ENCODE measurements at regions not wholly inside any gene's neighbourhood (a gene's known extent, or its start where the extent isn't known, plus 50 kb on each side); places are given as distances from the start of the nearest gene placed in this dataset.
"Not testable (repeated sequence)": the region's sequence is repeated elsewhere in the genome, so short reads cannot be mapped to it uniquely, and the experiment has no call there.

DNA sequence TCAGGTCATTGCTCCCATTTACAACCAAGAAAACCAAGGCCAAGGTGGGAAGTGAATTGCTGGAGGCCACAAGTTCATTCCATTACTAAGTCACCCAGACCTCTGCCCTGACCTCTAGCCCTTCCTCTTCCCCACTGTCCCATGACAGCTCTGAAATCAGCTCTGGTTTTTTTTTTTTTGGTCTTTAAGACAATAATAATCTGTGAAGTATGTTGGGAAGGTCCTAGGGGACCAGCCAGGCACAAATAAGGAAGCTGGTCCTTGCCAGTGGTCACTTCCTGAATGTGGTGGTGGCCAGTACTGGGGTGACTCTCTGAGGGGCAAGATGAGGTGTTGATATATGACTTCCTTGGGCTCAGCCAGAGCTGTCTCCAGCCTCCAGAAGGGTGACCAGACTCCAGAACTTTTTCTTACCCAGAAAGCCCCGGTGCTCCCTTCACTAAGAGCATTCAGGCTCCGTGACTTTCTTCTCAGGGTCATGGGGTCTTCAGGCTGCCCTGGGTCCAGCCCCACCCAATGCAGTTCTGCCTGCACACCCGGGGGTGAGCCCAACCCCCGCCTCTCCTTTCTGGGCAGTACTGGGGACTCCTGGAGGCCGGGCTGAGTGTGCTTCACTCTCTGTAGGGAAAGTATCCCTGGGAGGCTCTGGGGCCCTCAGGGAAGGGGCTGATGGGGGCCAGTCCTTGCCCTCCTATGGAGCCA, 159.6 kb downstream of the PTPRU start:
- no peak for DNase-seq (ENCODE audit: low read depth in 3 of 3, low spot score in 2 of 3)

- no peak for DNase-seq (ENCODE audit: low read depth in 3 of 3, low spot score in 2 of 3)
These were observed 158.4 kb downstream of the PTPRU start for GRCh38 chr1:29394521-29395225.

DNA sequence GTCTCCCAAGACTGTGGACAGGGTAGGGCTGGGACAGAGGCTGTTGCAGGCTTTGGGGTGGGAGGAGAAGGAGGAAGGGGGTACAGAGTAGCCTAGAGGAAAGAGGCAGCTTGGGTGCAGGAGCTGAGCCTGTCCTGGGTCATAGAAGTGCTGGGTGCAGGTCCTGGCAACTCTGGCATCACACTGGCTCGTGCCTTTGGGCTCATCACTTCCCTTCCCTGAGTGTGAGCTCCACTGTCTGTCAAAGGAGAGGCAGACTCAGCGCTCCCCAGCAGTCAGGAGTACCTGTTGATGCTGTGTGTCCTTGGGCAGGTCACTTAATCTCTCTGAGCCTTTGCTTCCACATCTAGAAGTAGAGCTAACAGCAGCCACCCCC, 157.1 kb downstream of the PTPRU start:
- no peak for DNase-seq (ENCODE audit: low read depth in 3 of 3, low spot score in 2 of 3)

DNA sequence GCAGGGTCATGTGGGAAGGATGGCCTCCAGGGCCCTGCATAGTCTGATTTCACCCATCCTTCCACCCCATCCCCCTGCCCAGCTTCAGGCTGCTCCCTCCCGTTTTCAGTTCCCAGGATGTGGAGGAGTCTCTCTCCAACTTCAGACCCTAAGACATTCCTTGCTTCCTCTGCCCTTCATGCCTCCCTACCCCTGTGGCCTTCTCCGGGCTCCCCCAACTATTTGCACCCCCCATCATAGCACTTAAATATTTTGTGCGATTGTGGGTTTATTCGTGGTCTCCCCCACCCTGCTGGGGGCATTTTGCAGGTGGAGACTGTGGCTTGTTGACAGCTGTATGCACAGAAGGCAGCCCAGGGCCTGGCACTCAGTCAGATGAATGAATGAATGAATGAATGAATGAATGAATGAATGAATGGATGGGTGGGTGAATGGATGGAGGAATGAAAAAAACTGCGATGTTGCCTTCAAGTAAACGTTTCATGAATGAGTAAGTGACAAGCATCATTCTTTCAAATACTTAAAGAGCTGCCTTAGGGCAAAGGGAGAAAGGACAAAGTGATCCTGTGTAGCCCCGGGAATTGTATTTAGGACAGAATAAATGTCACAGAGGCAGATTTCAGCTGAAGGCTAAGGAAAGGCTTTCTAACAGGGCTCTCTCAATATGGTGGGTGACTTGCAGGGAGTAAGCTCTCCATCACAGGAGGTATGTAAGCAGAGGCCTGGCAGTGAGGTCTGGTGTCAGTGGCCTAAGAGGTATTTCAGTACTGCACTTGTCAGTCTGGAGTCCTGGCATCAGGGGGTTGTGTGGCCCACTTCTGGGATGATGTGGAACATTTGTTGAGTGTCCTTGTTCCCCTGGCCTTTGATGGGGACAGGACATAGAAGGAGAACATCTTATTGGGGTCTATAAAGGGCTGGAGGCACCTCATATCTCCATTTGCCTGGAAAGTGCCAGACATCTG, 156.4 kb downstream of the PTPRU start:
- no peak for DNase-seq (ENCODE audit: low read depth in 3 of 3, low spot score in 2 of 3)

DNA sequence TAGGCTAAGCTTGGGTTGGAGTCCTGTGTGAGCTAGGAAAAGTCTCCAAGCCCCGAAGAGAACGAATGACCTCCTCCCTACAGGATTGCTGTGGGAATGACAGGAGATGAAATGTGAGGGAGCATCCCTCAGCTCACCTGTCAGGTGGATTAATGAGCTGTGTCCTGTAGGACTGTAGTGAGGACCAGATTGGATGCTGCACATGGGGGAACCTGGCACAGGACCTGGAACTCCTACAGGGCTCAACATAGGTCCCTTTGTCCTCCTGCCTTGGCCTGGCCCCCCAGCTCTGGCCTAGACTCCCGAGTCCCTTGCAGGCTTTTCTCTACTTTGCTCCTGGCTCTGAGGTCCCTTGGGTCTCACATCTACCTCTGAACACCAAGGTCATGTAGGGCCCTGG, 155.7 kb downstream of the PTPRU start:
- DNase-seq (ENCODE audit: low read depth in 3 of 3, low spot score in 2 of 3), result no peak

DNA sequence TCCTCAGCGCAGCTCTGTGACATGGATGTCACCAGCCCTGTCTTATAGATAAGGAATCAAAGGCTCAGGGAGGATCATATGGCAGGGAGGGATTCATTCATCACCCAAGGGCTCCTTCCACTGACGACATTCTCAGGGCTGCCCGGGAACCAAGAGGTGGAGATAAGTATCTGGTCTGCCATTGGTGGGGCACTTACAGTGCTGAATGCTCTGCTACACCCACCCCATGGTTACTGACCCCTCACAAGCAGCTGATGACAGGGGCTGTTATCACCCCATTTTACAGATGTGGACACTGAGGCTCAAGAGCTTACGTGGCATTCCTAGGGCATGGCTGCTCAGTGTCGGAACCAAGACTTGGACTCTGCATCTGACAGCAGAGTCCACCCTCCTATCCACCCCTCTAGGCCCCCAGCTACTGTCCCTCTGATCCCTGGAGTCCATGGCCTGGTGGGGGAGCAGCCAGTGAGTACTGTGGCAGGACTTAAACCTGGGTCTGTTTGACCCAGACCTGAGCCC, 155.1 kb downstream of the PTPRU start:
- no peak for DNase-seq (ENCODE audit: low read depth in 3 of 3, low spot score in 2 of 3)

GRCh38 chr1:29390491-29391361, 154.4 kb downstream of the PTPRU start:
- DNase-seq (ENCODE audit: low read depth in 3 of 3, low spot score in 2 of 3), result no peak

- DNase-seq (ENCODE audit: low read depth in 3 of 3, low spot score in 2 of 3), result no peak
These were observed 153.8 kb downstream of the PTPRU start for GRCh38 chr1:29390075-29390474.

DNA sequence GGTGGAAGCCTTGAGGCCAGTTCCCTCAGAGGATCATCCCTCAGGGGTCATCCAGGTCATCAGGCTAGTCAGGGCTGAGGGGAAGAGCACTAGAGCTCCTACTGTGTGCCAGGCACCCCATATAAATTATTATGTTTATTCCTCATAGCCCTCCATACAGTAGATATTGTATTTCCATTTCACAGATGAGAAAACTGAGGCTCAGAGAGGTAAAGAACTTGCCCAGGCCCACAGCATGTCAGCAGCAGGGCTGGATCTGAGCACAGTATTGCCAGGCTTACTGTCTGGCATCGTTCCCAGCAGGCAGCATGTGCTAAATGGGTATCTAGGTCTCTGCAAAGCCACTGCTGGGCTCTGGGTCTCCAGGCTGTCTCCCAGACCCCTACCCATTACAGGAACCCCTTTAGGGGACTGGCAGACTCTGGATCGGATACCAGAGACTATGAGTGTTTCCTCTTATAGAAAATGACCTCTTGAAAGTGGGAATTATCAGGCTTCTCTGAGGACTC, 153.3 kb downstream of the PTPRU start:
- no peak for DNase-seq (ENCODE audit: low read depth in 3 of 3, low spot score in 2 of 3)

DNA sequence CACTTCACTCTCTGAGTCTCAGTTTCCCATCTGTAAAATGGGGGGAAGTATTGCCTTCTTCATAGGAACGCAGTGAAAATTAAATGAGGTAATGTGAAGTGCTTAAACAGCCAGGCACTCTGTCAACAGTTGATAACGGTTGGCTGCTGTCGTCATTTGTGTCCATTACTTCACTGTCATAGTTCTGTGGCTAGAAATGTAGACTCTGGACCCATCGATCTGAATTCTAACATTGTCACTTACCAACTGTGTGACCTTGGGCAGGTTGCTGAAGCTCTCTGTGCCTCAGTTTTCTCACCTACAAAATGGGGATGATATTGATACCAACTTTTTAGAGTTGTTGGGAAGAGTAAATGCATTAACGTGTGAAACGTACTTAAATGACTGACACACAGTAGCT, 152.6 kb downstream of the PTPRU start:
- no peak for DNase-seq (ENCODE audit: low read depth in 3 of 3, low spot score in 2 of 3)

GRCh38 chr1:29388170-29388569, 151.8 kb downstream of the PTPRU start:
- DNase-seq (ENCODE audit: low read depth in 3 of 3, low spot score in 2 of 3), result no peak

DNA sequence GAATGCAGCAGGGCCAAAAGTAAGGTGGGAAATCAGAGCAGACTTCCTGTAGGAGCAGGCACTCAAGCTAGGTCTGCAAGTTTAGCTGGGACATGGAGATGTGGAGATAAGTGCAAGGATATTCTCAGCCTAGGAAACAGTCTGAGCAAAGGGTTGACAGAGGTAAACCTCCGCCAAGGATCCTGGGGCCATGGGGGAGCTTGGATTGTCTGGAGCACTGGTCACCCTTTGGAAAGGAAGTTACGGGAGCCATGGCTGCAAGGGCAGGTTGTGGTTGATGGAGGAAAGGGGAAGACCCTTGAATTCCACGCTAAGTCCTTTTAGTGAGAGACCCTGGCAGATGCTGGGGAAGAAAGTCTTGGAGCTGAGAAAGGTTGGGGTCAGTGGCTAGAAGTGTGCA, 150.9 kb downstream of the PTPRU start:
- no peak for DNase-seq (ENCODE audit: low read depth in 3 of 3, low spot score in 2 of 3)

DNA sequence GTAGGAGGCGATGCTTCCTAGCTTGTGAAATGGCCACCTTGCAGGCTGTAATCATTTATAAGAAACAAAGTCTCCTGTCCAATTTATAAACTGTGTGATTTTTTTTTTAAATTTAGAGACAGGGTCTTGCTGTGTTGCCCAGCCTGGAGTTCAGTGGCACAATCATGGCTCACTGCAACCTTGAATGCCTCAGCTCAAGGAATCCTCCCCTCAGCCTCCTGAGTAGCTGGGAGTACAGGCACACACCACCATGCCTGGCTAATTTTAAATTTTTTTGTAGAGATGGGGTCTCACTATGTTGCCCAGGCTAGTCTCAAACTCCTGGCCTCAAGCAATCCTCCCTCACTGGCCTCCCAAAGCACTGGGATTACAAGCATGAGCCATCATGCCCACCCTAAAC, 150.1 kb downstream of the PTPRU start:
- DNase-seq (ENCODE audit: low read depth in 3 of 3, low spot score in 2 of 3), result not testable (repeated sequence)

DNA sequence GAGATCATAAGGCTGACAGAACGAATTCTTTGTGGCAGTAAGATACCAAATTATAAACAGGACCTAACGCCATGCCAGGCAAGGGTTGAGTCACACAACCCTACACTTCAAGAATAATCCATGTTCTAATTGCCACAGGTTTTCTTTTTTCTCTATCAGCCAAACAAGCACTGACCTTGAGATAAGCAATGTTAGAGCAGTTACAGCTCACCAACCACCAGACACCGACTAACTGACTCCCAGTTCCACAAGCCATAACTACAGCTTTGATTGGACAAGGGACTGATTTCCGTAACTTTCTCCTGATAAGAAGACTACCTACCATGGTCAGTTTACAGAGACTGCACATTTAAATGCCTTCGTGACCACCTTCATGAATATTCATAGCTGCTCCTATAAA, 149.6 kb downstream of the PTPRU start:
- DNase-seq (ENCODE audit: low read depth in 3 of 3, low spot score in 2 of 3), result no peak

DNA sequence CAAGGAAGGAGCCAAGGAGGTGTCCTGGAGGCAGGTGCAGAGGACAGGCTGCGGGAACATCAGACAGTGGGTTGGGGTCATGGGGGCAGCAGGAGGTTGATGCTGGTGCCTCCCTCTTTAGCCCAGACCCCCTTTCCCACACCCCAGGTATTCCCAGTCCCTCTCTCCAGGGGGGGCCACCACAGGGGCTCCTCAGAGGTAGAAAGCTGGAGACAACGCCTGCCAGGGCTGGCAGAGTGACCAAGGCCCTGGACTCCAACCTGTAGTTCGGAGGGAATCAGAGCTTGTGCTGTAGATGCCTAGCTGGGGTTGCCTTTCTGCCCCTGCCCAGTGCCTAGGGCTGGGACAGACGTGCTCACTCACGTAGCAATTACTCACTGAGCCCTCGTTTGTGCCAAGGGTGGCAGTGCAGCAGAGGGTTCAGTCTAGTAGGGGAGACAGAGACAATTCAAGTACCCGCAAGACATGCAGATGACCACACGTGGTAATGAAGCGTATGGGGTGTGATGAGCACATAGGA, 148.2 kb downstream of the PTPRU start:
- DNase-seq (ENCODE audit: low read depth in 3 of 3, low spot score in 2 of 3), result no peak

GRCh38 chr1:29383746-29384371, 147.5 kb downstream of the PTPRU start:
- DNase-seq (ENCODE audit: low read depth in 3 of 3, low spot score in 2 of 3), result no peak

GRCh38 chr1:29382851-29383745, 146.8 kb downstream of the PTPRU start:
- DNase-seq (ENCODE audit: low read depth in 3 of 3, low spot score in 2 of 3), result no peak

DNA sequence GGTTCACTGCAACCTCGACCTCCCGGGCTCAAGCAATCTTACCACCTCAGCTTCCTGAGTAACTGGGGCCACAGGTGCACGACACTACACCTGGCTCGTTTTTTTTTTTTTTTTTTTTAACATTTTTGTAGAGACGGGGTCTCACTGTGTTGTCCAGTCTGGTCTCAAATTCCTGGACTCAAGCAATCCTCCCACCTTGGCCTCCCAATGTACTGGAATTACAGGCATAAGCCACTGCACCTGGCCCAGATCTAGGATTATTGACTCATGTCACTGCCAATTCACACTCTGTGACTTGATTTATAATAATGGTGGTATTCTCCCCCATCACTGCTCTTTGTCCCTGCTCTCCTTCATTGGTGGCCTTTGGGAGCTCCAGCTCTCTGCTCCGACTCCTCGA, 145.1 kb downstream of the PTPRU start:
- DNase-seq (ENCODE audit: low read depth in 3 of 3, low spot score in 2 of 3), result no peak
